HL-60 (cell line): ENCODE measurements at regions not wholly inside any gene's neighbourhood (a gene's known extent, or its start where the extent isn't known, plus 50 kb on each side); places are given as distances from the start of the nearest gene placed in this dataset.

ENCODE experiments used
- CTCF ChIP-seq: IDR thresholded peaks from one replicate; pipeline ENCODE4 v1.5.1; 2011; ENCODE audit warnings: low read length, control low read depth, inconsistent platforms; ENCODE audit not compliant: insufficient read depth
- GABPA ChIP-seq: IDR thresholded peaks from 2 replicates; pipeline ENCODE4 v1.6.1; 2012; ENCODE audit warnings: low read depth

- TF ChIP-seq CTCF: no peak
- no peak for TF ChIP-seq GABPA
Measured at GRCh38 chr10:108911814-108912541, 1011.3 kb downstream of the XPNPEP1 start.
